PFSK-1 (cell line): ENCODE measurements at regions not wholly inside any gene's neighbourhood (a gene's known extent, or its start where the extent isn't known, plus 50 kb on each side); places are given as distances from the start of the nearest gene placed in this dataset.

Source experiments
- POLR2AphosphoS5 ChIP-seq: IDR thresholded peaks from 2 replicates; pipeline ENCODE4 v1.6.1; 2012; ENCODE audit warnings: low read depth, mild to moderate bottlenecking, control low read depth, low read length, moderate library complexity
- TAF1 ChIP-seq: IDR thresholded peaks from 2 replicates; pipeline ENCODE4 v1.6.1; 2012; ENCODE audit warnings: low read length, control low read depth, borderline replicate concordance; ENCODE audit not compliant: insufficient read depth

GRCh38 chr6:3983778-3984177, 95.2 kb downstream of the FAM217A start:
- TF ChIP-seq POLR2AphosphoS5, result no peak
- TF ChIP-seq TAF1, result no peak
